ENCODE measurements at regions not wholly inside any gene's neighbourhood (a gene's known extent, or its start where the extent isn't known, plus 50 kb on each side); places are given as distances from the start of the nearest gene placed in this dataset.
"Not testable (repeated sequence)": the region's sequence is repeated elsewhere in the genome, so short reads cannot be mapped to it uniquely, and the experiment has no call there.

DNA sequence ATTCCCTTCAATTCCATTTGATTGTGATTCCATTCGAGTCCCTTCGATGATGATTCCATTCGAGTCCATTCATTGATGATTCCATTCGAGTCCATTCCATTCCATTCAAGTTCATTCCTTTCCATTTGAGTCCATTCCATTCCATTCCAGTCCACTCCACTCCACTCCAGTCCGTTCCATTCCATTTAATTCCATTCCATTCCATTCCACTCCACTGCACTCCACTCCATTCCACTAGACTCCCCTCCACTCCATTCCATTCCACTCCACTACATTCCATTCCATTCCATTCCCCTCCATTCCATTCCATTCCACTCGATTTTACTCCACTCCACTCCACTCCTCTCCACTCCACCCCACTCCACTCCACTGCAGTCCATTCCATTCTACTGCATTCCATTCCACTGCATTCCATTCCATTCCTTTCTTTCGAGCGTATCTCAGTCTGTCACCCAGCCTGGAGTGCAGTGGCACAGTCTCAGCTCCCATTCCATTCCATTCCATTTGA, 115.7 kb downstream of the ZNF92 start:
- no peaks in the 10 kb centered on the region for H3K9me3 ChIP-seq (ENCODE audit: low read depth, low read length)
- H3K27ac ChIP-seq (ENCODE audit: low read depth, low read length), result no peak overlapping the region
- H4K20me1 ChIP-seq (ENCODE audit: insufficient read depth, low read length), result no peaks in the 10 kb centered on the region
- no peak overlapping the region for H3K4me2 ChIP-seq (ENCODE audit: insufficient read depth, low read length)
- H3K4me1 ChIP-seq (ENCODE audit: insufficient read depth, low read length), result no peaks in the 10 kb centered on the region
- H3K36me3 ChIP-seq (ENCODE audit: insufficient read depth, low read length), result no peaks in the 10 kb centered on the region
- H3K79me2 ChIP-seq (ENCODE audit: insufficient read depth, low read length), result no peaks in the 10 kb centered on the region
- no peak overlapping the region for H3K4me3 ChIP-seq (ENCODE audit: insufficient read depth, low read length)
- TF ChIP-seq, protein P1, sequence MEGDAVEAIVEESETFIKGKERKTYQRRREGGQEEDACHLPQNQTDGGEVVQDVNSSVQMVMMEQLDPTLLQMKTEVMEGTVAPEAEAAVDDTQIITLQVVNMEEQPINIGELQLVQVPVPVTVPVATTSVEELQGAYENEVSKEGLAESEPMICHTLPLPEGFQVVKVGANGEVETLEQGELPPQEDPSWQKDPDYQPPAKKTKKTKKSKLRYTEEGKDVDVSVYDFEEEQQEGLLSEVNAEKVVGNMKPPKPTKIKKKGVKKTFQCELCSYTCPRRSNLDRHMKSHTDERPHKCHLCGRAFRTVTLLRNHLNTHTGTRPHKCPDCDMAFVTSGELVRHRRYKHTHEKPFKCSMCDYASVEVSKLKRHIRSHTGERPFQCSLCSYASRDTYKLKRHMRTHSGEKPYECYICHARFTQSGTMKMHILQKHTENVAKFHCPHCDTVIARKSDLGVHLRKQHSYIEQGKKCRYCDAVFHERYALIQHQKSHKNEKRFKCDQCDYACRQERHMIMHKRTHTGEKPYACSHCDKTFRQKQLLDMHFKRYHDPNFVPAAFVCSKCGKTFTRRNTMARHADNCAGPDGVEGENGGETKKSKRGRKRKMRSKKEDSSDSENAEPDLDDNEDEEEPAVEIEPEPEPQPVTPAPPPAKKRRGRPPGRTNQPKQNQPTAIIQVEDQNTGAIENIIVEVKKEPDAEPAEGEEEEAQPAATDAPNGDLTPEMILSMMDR (IDR thresholded peaks at IDR 0.05; ENCODE audit: extremely low read depth, low read depth, low read length), result no peak
- DNase-seq (ENCODE audit: insufficient read length, low spot score, missing footprints), result no peak
- H3K27me3 ChIP-seq (ENCODE audit: insufficient read depth, low read length), result no peaks in the 10 kb centered on the region
- H2AFZ ChIP-seq (ENCODE audit: low read length), result no peak overlapping the region

DNA sequence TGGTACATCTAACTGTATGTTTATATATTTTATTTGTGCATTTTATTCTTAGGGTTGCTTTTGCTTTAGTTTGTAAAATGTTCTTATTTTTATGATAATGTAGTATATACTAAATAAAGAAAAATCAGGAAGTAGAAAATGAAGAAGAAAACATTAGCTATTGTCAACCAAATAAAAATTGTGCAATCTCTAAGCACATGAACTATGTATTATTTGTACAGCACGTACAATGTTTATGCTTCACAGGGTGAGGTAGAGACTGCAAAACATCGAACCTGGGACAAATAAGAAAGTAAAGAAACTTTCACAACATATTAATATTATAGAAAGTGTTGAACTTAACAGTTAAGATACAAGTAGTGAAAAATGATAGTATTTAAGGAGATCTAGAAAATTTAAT, 123.0 kb downstream of the ZNF92 start:
- H3K4me1 ChIP-seq (ENCODE audit: insufficient read depth, low read length); H3K9me3 ChIP-seq (ENCODE audit: low read depth, low read length); H3K27ac ChIP-seq (ENCODE audit: low read depth, low read length); DNase-seq (ENCODE audit: insufficient read length, low spot score, missing footprints); H4K20me1 ChIP-seq (ENCODE audit: insufficient read depth, low read length); H3K4me2 ChIP-seq (ENCODE audit: insufficient read depth, low read length); H3K79me2 ChIP-seq (ENCODE audit: insufficient read depth, low read length); H3K4me3 ChIP-seq (ENCODE audit: insufficient read depth, low read length); H2AFZ ChIP-seq (ENCODE audit: low read length); H3K27me3 ChIP-seq (ENCODE audit: insufficient read depth, low read length); H3K36me3 ChIP-seq (ENCODE audit: insufficient read depth, low read length): not testable (repeated sequence)

DNA sequence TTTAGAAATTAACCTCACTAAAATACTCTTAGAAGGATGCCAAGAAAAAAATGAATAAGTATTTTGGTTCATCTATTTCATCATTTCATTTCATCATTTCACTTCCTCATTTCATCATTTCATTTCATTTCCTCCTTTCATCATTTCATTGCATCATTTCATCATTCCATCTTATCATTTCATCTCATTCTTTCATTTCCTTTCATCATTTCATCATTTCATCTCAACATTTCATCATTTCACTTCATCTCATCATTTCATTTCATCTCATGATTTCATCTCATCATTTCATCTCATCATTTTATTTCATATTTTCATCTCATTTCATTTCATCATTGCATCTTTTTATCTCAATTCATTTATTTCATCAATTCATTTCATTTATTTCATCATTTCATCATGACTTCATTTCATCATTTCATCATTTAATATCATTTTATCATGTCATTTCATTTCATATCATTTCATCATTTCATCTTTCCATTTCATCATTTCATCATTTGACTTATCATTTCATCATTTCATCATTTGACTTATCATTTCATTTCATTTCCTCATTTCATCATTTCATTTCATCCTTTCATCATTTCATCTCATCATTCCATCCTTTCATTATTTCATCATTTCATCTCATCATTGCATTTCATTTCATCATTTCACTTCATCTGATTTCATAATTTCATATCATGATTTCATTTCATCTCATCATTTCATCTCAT, 129.9 kb downstream of the ZNF92 start:
- TF ChIP-seq, protein P1 (IDR thresholded peaks at IDR 0.05; ENCODE audit: extremely low read depth, low read depth, low read length), result no peak

DNA sequence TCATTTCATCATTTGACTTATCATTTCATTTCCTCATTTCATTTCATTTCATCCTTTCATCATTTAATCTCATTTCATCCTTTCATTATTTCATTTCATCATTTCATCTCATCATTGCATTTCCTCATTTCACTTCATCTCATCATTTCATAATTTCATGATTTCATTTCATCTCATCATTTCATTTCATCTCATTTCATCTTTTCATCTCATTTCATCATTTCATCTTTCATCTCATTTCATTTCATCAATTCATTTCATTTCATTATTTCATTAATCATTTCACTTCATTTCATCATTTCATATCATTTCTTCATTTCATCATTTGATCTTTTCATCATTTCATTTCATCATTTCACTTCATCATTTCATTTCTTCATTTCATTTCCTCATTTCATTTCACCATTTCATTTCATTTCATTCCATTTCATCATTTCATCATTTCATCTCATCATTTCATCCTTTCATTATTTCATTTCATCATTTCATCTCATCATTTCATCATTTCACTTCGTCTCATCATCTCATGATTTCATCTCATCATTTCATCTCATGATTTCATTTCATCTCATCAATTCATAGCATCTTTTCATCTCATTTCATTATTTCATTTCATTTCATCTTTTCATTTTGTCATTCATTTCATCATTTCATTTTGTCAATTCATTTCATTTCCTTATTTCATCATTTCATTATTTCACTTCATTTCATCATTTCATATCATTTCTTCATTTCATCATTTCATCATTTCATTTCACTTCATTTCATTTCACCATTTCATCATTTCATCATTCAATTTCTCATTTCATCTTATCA, 131.1 kb downstream of the ZNF92 start:
- not testable (repeated sequence) for H3K4me3 ChIP-seq (ENCODE audit: insufficient read depth, low read length); H3K79me2 ChIP-seq (ENCODE audit: insufficient read depth, low read length); H3K27ac ChIP-seq (ENCODE audit: low read depth, low read length); H3K36me3 ChIP-seq (ENCODE audit: insufficient read depth, low read length); DNase-seq (ENCODE audit: insufficient read length, low spot score, missing footprints); H3K9me3 ChIP-seq (ENCODE audit: low read depth, low read length); H2AFZ ChIP-seq (ENCODE audit: low read length); H3K4me2 ChIP-seq (ENCODE audit: insufficient read depth, low read length); H4K20me1 ChIP-seq (ENCODE audit: insufficient read depth, low read length); H3K27me3 ChIP-seq (ENCODE audit: insufficient read depth, low read length); H3K4me1 ChIP-seq (ENCODE audit: insufficient read depth, low read length)

More for the DNA sequence above, 129.9 kb downstream of the ZNF92 start:
- Histone ChIP-seq H3K4me2 (ENCODE audit: insufficient read depth, low read length) (no peak overlapping the region), H4K20me1 (ENCODE audit: insufficient read depth, low read length) (no peaks in the 10 kb centered on the region), H3K27ac (ENCODE audit: low read depth, low read length) (no peak overlapping the region), H3K36me3 (ENCODE audit: insufficient read depth, low read length) (no peaks in the 10 kb centered on the region), H3K9me3 (ENCODE audit: low read depth, low read length) (no peaks in the 10 kb centered on the region), H3K4me1 (ENCODE audit: insufficient read depth, low read length) (no peaks in the 10 kb centered on the region), H3K79me2 (ENCODE audit: insufficient read depth, low read length) (no peaks in the 10 kb centered on the region), H2AFZ (ENCODE audit: low read length) (no peak overlapping the region), H3K4me3 (ENCODE audit: insufficient read depth, low read length) (no peak overlapping the region), H3K27me3 (ENCODE audit: insufficient read depth, low read length) (no peaks in the 10 kb centered on the region)
- DNase-seq (ENCODE audit: insufficient read length, low spot score, missing footprints), result no peak

DNA sequence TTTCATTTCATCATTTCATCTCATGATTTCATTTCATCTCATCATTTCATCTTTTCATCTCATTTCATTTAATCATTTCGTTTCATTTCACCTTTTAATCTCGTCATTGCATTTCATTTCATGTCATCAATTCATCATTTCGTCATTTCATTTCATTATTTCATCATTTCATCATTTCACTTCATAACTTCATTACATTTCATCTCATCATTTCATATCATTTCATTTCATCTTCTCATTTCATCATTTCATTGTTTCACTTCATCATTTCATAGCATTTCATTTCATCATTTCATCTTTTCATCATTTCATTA, 131.6 kb downstream of the ZNF92 start:
- peaks cover 11% of the 10 kb centered on the region for H3K27me3 ChIP-seq (ENCODE audit: insufficient read depth, low read length)

DNA sequence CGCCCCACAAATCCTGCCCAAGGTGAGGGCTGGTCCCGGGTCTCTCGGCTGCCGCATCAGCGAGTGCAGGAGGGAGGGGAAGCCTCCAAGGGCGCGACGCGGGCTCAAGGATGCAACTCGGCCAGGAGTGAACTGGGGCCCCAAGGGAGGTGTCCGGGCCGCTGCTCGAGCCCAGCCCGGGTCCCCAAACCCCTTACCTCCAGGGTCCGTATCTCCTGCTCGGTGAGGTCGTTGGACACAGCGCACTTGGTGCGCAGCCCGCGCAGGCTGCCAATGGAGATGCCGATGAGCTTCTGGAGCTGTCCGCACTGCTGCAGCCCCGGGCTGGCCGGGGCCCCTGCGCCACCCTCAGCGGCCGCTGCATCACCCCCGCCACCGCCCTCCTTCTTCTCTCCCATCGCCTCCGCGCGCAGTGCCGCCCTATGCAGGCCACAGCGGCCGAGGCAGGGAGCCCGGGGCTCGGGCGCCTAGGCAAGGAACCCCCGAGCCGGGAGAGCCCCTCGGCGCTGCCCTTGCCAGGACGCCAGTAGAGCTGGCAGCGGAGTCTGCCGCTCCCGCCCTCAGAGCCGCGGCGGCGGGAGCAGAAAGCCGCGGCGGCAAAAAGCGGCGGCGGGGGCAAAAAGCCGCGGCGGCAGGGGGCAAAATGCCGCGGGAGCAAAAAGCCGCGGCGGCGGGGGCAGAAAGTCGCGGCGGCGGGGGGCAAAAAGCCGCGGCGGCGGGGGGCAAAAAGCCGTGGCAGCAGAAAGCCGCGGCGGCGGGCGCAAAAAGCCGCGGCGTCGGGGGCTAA, 135.1 kb downstream of the ZNF92 start:
- peaks cover 24% of the 10 kb centered on the region for H3K27me3 ChIP-seq (ENCODE audit: insufficient read depth, low read length)
- H3K36me3 ChIP-seq (ENCODE audit: insufficient read depth, low read length); H3K79me2 ChIP-seq (ENCODE audit: insufficient read depth, low read length); H3K4me1 ChIP-seq (ENCODE audit: insufficient read depth, low read length); H4K20me1 ChIP-seq (ENCODE audit: insufficient read depth, low read length); H2AFZ ChIP-seq (ENCODE audit: low read length); H3K9me3 ChIP-seq (ENCODE audit: low read depth, low read length); H3K4me2 ChIP-seq (ENCODE audit: insufficient read depth, low read length); H3K27ac ChIP-seq (ENCODE audit: low read depth, low read length): not testable (repeated sequence)
- peak; percentile 48 for DNase-seq (ENCODE audit: insufficient read length, low spot score, missing footprints)
- peak overlapping the region; percentile 39 for H3K4me3 ChIP-seq (ENCODE audit: insufficient read depth, low read length)

More for the DNA sequence above, 131.6 kb downstream of the ZNF92 start:
- H3K9me3 ChIP-seq (ENCODE audit: low read depth, low read length); H3K27ac ChIP-seq (ENCODE audit: low read depth, low read length); H3K4me2 ChIP-seq (ENCODE audit: insufficient read depth, low read length); H4K20me1 ChIP-seq (ENCODE audit: insufficient read depth, low read length); H3K4me3 ChIP-seq (ENCODE audit: insufficient read depth, low read length); H3K79me2 ChIP-seq (ENCODE audit: insufficient read depth, low read length); DNase-seq (ENCODE audit: insufficient read length, low spot score, missing footprints); H2AFZ ChIP-seq (ENCODE audit: low read length); H3K36me3 ChIP-seq (ENCODE audit: insufficient read depth, low read length); H3K4me1 ChIP-seq (ENCODE audit: insufficient read depth, low read length): not testable (repeated sequence)

All from osteoblast (primary cell).